Activated naive CD8-positive, alpha-beta T cell treated with anti-CD3 and anti-CD28 coated beads, Interleukin-2, amount 10 ng/mL, durations not matched to agents 7 days and 5 days (primary cell): ENCODE measurements at regions not wholly inside any gene's neighbourhood (a gene's known extent, or its start where the extent isn't known, plus 50 kb on each side); places are given as distances from the start of the nearest gene placed in this dataset.

Experiments used
- ATAC-seq: fragments of 150-1000 bp; cut with Tn5 transposase; one replicate; pipeline ENCODE4 v1.10.0; 2021; ENCODE audit warnings: low read depth, moderate library complexity
- POLR2A ChIA-PET: fragments of 350-600 bp; sonication (Branson Sonifier 250); formaldehyde crosslinking; loops from one replicate; lab custom pipeline; 2021; ENCODE audit warnings: antibody characterized with exemption; lab: Charles Lee
- DNase-seq: peaks from one replicate; pipeline ENCODE4 v3.0.0; 2021
- H3K27ac Mint-ChIP-seq: one replicate; pipeline ENCODE4 v1.8.0; 2022; ENCODE audit warnings: mild to moderate bottlenecking, mixed read lengths
- H3K27me3 Mint-ChIP-seq: one replicate; pipeline ENCODE4 v1.8.0; 2022; ENCODE audit warnings: mild to moderate bottlenecking, moderate library complexity, mixed read lengths
- H3K36me3 Mint-ChIP-seq: one replicate; pipeline ENCODE4 v1.8.0; 2021; ENCODE audit warnings: mild to moderate bottlenecking, mixed read lengths
- H3K4me1 Mint-ChIP-seq: one replicate; pipeline ENCODE4 v1.8.0; 2021; ENCODE audit warnings: mixed read lengths
- H3K4me3 Mint-ChIP-seq: one replicate; pipeline ENCODE4 v1.8.0; 2022; ENCODE audit warnings: mild to moderate bottlenecking, moderate library complexity, mixed read lengths
- H3K9me3 Mint-ChIP-seq: one replicate; pipeline ENCODE4 v1.8.0; 2021; ENCODE audit warnings: mixed read lengths

- POLR2A ChIA-PET, result no interaction called here
- H3K27me3 Mint-ChIP-seq, result peaks cover 2% of the 10 kb centered on the region
- no peak overlapping the region for H3K4me3 Mint-ChIP-seq
- ATAC-seq, result no peak
- no peaks in the 10 kb centered on the region for H3K4me1 Mint-ChIP-seq
- peak; percentile 41 for DNase-seq
- H3K36me3 Mint-ChIP-seq, result no peaks in the 10 kb centered on the region
- no peaks in the 10 kb centered on the region for H3K9me3 Mint-ChIP-seq
- no peak overlapping the region for H3K27ac Mint-ChIP-seq
These were observed 1158.4 kb upstream of the TMEM132C start for GRCh38 chr12:127108360-127109215.

- no peaks in the 10 kb centered on the region for H3K36me3 Mint-ChIP-seq
- no peaks in the 10 kb centered on the region for H3K9me3 Mint-ChIP-seq
- no peak for DNase-seq
- peaks cover 7% of the 10 kb centered on the region for H3K27me3 Mint-ChIP-seq
- no peak overlapping the region for H3K27ac Mint-ChIP-seq
- POLR2A ChIA-PET, result no interaction called here
- H3K4me3 Mint-ChIP-seq, result no peak overlapping the region
- ATAC-seq, result no peak
- no peaks in the 10 kb centered on the region for H3K4me1 Mint-ChIP-seq
These were observed 1153.0 kb upstream of the TMEM132C start for GRCh38 chr12:127113945-127114344.

DNA sequence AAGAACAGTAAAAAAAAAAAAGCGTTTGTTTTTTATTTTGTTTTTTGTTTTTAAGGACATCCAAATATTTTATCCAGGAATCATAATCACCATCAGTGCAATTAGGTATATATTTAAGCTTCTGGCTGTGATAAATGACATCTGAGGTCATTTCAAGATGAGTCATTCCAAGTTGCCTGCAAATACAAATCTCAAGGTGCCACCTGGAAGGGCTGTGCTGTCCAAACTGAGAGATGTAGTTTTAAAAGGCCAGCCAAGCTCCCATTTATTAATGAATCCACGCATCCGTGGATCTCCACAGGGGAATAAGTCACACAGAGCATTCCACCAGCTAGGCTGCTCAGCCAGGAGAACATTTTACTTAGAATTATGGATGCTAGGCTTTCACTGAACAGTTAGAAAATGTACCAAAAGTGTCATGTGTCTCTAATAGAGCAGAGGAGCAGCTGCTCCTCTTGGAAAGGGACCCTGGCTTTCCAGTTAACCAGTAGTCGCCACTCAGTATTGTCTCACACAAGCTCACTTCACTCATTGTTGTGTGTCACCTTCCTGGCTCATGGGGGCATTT lies 1151.4 kb upstream of the TMEM132C start:
- DNase-seq, result no peak
- POLR2A ChIA-PET, result no interaction called here

DNA sequence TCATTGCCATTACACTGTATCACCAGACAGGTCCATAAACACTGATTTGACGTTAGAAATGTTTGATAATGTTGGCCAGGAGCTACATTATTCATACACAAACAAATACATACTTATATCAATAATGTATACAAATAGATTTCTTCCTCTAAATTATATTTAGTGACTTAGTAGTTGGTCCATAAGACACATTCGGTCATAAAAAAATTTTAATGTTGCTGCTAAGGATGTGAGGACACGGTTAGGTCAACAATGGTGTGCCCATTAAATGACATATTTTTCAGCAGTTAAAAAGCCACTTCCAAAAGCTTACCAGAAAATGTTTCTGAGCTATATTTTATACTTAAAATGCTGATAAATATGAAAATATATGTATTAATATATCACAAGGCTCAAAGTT lies 1148.7 kb upstream of the TMEM132C start:
- ATAC-seq (no peak), DNase-seq (no peak)
- Mint-ChIP-seq H3K4me1 (no peaks in the 10 kb centered on the region), H3K27ac (no peak overlapping the region), H3K9me3 (no peaks in the 10 kb centered on the region), H3K36me3 (no peaks in the 10 kb centered on the region), H3K4me3 (no peak overlapping the region), H3K27me3 (peaks cover 8% of the 10 kb centered on the region)
- POLR2A ChIA-PET, result no interaction called here

More for the DNA sequence above, 1151.4 kb upstream of the TMEM132C start:
- no peak overlapping the region for H3K27ac Mint-ChIP-seq
- H3K27me3 Mint-ChIP-seq, result peaks cover 7% of the 10 kb centered on the region
- no peaks in the 10 kb centered on the region for H3K9me3 Mint-ChIP-seq
- no peaks in the 10 kb centered on the region for H3K4me1 Mint-ChIP-seq
- H3K4me3 Mint-ChIP-seq, result no peak overlapping the region
- no peaks in the 10 kb centered on the region for H3K36me3 Mint-ChIP-seq
- ATAC-seq, result no peak

DNA sequence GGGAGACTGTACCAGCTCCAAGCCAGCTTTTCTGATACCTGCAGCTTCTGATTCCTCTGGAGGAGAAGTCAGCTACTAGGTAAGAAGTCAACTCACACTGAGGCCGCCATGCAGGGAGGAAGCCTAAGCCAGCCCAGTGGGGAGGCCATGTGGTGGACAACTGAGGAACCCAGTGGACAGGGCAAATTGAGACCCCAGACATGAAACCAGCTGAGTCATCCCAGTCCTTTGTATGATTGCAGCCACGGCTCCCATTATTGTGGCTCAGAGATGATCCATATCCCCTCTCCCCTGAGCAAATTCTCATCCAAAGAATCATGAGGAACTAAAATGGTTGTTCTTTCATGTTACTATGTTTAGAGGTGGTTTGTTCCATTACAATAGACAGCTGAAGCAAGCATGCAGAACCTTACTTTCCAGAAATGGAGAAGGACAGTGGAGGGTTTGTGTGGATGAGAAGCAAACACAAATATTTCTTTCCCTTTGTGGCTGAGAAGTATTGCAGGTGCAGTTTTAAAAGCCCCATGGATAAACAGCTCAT lies 1147.3 kb upstream of the TMEM132C start:
- no peak for ATAC-seq
- Mint-ChIP-seq H3K9me3 (no peaks in the 10 kb centered on the region), H3K27ac (no peak overlapping the region), H3K27me3 (peaks cover 8% of the 10 kb centered on the region), H3K4me1 (no peaks in the 10 kb centered on the region), H3K4me3 (no peak overlapping the region), H3K36me3 (no peaks in the 10 kb centered on the region)
- POLR2A ChIA-PET, result no interaction called here
- DNase-seq, result no peak

- DNase-seq, result no peak
These were observed 1146.1 kb upstream of the TMEM132C start for GRCh38 chr12:127120851-127121250.

DNA sequence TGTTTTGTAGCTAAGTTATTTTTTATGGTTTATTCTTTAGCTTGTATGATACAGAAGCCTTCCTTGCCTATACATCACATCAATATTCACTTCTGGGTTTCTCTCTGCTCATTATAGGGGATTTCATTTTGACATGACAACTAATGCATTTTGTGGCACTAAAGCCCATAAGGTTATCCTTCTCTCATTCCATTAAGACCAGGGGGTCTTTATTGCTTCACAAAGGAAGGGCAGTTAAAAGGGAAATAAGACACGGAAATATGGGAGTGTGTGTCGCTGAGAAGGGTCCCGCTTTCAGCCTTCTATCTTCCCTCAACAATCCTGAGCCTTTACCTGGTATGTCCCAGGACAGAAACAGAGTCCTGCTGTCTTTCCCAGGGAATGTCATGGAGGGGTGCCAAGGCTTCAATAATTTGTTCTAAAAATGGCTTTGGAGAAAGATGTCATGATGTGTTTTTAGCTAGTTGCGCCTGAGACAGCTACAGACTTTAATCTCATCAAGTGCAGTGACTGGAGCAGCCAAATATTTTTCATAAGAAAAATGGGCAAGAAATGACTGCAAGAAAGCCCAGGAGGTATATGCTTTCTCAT lies 1145.4 kb upstream of the TMEM132C start:
- no peaks in the 10 kb centered on the region for H3K9me3 Mint-ChIP-seq
- H3K4me1 Mint-ChIP-seq, result no peaks in the 10 kb centered on the region
- no peaks in the 10 kb centered on the region for H3K36me3 Mint-ChIP-seq
- H3K27ac Mint-ChIP-seq, result no peak overlapping the region
- H3K27me3 Mint-ChIP-seq, result peaks cover 2% of the 10 kb centered on the region
- ATAC-seq (no peak), DNase-seq (no peak)
- H3K4me3 Mint-ChIP-seq, result no peak overlapping the region
- POLR2A ChIA-PET, result no interaction called here

More at GRCh38 chr12:127120851-127121250, 1146.1 kb upstream of the TMEM132C start:
- Mint-ChIP-seq H3K9me3 (no peaks in the 10 kb centered on the region), H3K27ac (no peak overlapping the region), H3K4me3 (no peak overlapping the region), H3K27me3 (peaks cover 2% of the 10 kb centered on the region), H3K4me1 (no peaks in the 10 kb centered on the region), H3K36me3 (no peaks in the 10 kb centered on the region)
- POLR2A ChIA-PET, result no interaction called here
- ATAC-seq, result no peak

DNA sequence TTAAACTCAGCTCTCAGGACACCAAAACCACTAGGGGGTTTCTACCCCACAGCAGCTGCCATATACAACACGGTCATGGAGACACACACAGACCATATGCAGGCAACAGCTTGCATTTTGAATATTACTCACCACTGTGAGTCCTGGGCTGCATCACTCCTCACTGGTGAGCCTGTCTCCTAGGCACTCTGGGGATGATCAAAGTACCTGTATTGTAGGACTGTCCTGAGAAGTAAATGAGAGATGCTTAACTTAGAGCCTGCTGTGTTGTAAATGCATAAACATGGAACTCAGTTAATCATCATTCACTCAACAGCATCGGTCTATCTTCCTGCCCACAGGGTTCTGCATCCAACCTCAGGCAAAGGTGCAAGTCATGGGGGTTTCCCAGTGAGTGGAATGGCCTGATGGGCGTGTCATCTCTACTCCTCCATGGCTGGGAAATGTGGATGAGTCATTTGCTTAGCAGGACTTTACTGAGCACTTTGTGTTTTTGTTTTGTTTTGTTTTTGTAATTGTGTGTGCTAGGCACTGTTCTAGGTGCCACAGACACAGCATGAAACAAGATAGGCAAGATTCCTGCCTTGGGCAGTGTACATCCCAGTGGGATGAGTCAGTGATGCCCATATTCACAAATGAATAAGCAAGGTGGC lies 1141.2 kb upstream of the TMEM132C start:
- Mint-ChIP-seq H3K4me1 (no peaks in the 10 kb centered on the region), H3K4me3 (no peak overlapping the region), H3K36me3 (no peaks in the 10 kb centered on the region), H3K9me3 (no peaks in the 10 kb centered on the region), H3K27ac (no peak overlapping the region), H3K27me3 (peaks cover 2% of the 10 kb centered on the region)
- DNase-seq, result no peak
- POLR2A ChIA-PET, result no interaction called here
- ATAC-seq, result peak; percentile 33

- H3K9me3 Mint-ChIP-seq, result no peaks in the 10 kb centered on the region
- H3K36me3 Mint-ChIP-seq, result no peaks in the 10 kb centered on the region
- POLR2A ChIA-PET, result no interaction called here
- ATAC-seq (no peak), DNase-seq (no peak)
- H3K27ac Mint-ChIP-seq, result no peak overlapping the region
- H3K27me3 Mint-ChIP-seq, result peaks cover under 1% of the 10 kb centered on the region
- no peaks in the 10 kb centered on the region for H3K4me1 Mint-ChIP-seq
- no peak overlapping the region for H3K4me3 Mint-ChIP-seq
These were observed 1140.7 kb upstream of the TMEM132C start for GRCh38 chr12:127126260-127126628.

GRCh38 chr12:127127897-127128296 lies 1139.1 kb upstream of the TMEM132C start:
- Mint-ChIP-seq H3K36me3 (no peaks in the 10 kb centered on the region), H3K4me1 (no peaks in the 10 kb centered on the region), H3K9me3 (no peaks in the 10 kb centered on the region), H3K27me3 (no peaks in the 10 kb centered on the region), H3K4me3 (no peak overlapping the region), H3K27ac (no peak overlapping the region)
- POLR2A ChIA-PET, result no interaction called here
- no peak for DNase-seq
- ATAC-seq, result no peak

- H3K9me3 Mint-ChIP-seq, result peaks cover 3% of the 10 kb centered on the region
- H3K36me3 Mint-ChIP-seq, result no peaks in the 10 kb centered on the region
- no peak overlapping the region for H3K4me3 Mint-ChIP-seq
- POLR2A ChIA-PET, result no interaction called here
- no peaks in the 10 kb centered on the region for H3K4me1 Mint-ChIP-seq
- no peak overlapping the region for H3K27ac Mint-ChIP-seq
- no peak for ATAC-seq
- no peak for DNase-seq
- H3K27me3 Mint-ChIP-seq, result no peaks in the 10 kb centered on the region
These were observed 1136.4 kb upstream of the TMEM132C start for GRCh38 chr12:127130506-127131124.

GRCh38 chr12:127133675-127134335 lies 1133.2 kb upstream of the TMEM132C start:
- Mint-ChIP-seq H3K36me3 (no peaks in the 10 kb centered on the region), H3K4me1 (no peaks in the 10 kb centered on the region), H3K27me3 (peaks cover 11% of the 10 kb centered on the region), H3K4me3 (no peak overlapping the region), H3K27ac (no peak overlapping the region), H3K9me3 (peaks cover 6% of the 10 kb centered on the region)
- ATAC-seq, result no peak
- POLR2A ChIA-PET, result no interaction called here
- no peak for DNase-seq
